HG02840 (cell line): ENCODE measurements at regions not wholly inside any gene's neighbourhood (a gene's known extent, or its start where the extent isn't known, plus 50 kb on each side); places are given as distances from the start of the nearest gene placed in this dataset.

ENCODE experiments used
- ATAC-seq: cut with Tn5 transposase; IDR thresholded peaks from one replicate; pipeline ENCODE4 v1.9.1; 2021; ENCODE audit warnings: mild to moderate bottlenecking, moderate library complexity, moderate number of reproducible peaks; ENCODE audit not compliant: unreplicated experiment, low FRiP score

GRCh38 chr1:58032611-58033073, 513.9 kb downstream of the OMA1 start:
- no peak for ATAC-seq

GRCh38 chr1:58031416-58031815, 515.1 kb downstream of the OMA1 start:
- no peak for ATAC-seq

GRCh38 chr1:58030456-58030855, 516.1 kb downstream of the OMA1 start:
- ATAC-seq, result no peak

- ATAC-seq, result no peak
Measured at GRCh38 chr1:58017641-58018040, 528.9 kb downstream of the OMA1 start.

GRCh38 chr1:58013237-58013636, 533.3 kb downstream of the OMA1 start:
- ATAC-seq, result no peak

GRCh38 chr1:58011978-58012377, 534.5 kb downstream of the OMA1 start:
- ATAC-seq, result no peak

GRCh38 chr1:58006421-58007046, 540.0 kb downstream of the OMA1 start:
- no peak for ATAC-seq

- no peak for ATAC-seq
Measured at GRCh38 chr1:58005212-58005611, 541.3 kb downstream of the OMA1 start.

- ATAC-seq, result no peak
Measured at GRCh38 chr1:58003988-58004387, 542.5 kb downstream of the OMA1 start.

GRCh38 chr1:58003059-58003458, 543.5 kb downstream of the OMA1 start:
- no peak for ATAC-seq

GRCh38 chr1:58000821-58001220, 545.7 kb downstream of the OMA1 start:
- ATAC-seq, result no peak

GRCh38 chr1:58000116-58000515, 546.4 kb downstream of the OMA1 start:
- ATAC-seq, result no peak

GRCh38 chr1:57996400-57996799, 550.1 kb downstream of the OMA1 start:
- ATAC-seq, result no peak

- ATAC-seq, result no peak
Measured at GRCh38 chr1:57991289-57991688, 555.2 kb downstream of the OMA1 start.

- no peak for ATAC-seq
Measured at GRCh38 chr1:57989877-57990276, 556.6 kb downstream of the OMA1 start.

GRCh38 chr1:57987523-57987922, 559.0 kb downstream of the OMA1 start:
- no peak for ATAC-seq

- no peak for ATAC-seq
Measured at GRCh38 chr1:57986432-57986831, 560.1 kb downstream of the OMA1 start.

GRCh38 chr1:57984277-57984676, 560.4 kb upstream of the DAB1 start:
- no peak for ATAC-seq

GRCh38 chr1:57983441-57983840, 559.6 kb upstream of the DAB1 start:
- no peak for ATAC-seq

- ATAC-seq, result no peak
Measured at GRCh38 chr1:57982852-57983251, 559.0 kb upstream of the DAB1 start.

GRCh38 chr1:57976216-57976615, 552.4 kb upstream of the DAB1 start:
- ATAC-seq, result no peak

GRCh38 chr1:57968321-57968720, 544.5 kb upstream of the DAB1 start:
- ATAC-seq, result no peak
